Epithelial cell of proximal tubule (primary cell): ENCODE measurements at regions not wholly inside any gene's neighbourhood (a gene's known extent, or its start where the extent isn't known, plus 50 kb on each side); places are given as distances from the start of the nearest gene placed in this dataset.
A peak's percentile ranks its signal among the peaks of the same experiment; 100 is the strongest.

Experiments used
- DNase-seq: peaks from one replicate; pipeline ENCODE4 v3.0.0-alpha.2; 2011; ENCODE audit warnings: low read depth
- H3K4me3 ChIP-seq: 2 replicates; pipeline ENCODE4 v1.5.1; 2011; ENCODE audit warnings: low read depth, mild to moderate bottlenecking, low read length
- CTCF ChIP-seq: conservative IDR thresholded peaks from 2 replicates; pipeline ENCODE4 v1.5.1; 2012; ENCODE audit warnings: low read depth, mild to moderate bottlenecking, low read length

GRCh38 chr20:33908336-33908735 lies 85.4 kb upstream of the RALY start:
- H3K4me3 ChIP-seq = no peak overlapping the region
- DNase-seq = no peak
- no peak for TF ChIP-seq CTCF

GRCh38 chr20:33908868-33909267 lies 84.8 kb upstream of the RALY start:
- no peak for DNase-seq
- H3K4me3 ChIP-seq = no peak overlapping the region
- TF ChIP-seq CTCF = no peak

GRCh38 chr20:33909331-33909921 lies 84.3 kb upstream of the RALY start:
- H3K4me3 ChIP-seq = no peak overlapping the region
- TF ChIP-seq CTCF = no peak
- DNase-seq = peak; percentile 52

GRCh38 chr20:33910056-33910455 lies 83.7 kb upstream of the RALY start:
- DNase-seq = no peak
- no peak overlapping the region for H3K4me3 ChIP-seq
- TF ChIP-seq CTCF = no peak

GRCh38 chr20:33910529-33911327 lies 83.0 kb upstream of the RALY start:
- no peak for DNase-seq
- no peak overlapping the region for H3K4me3 ChIP-seq
- no peak for TF ChIP-seq CTCF

- DNase-seq = no peak
- H3K4me3 ChIP-seq = no peak overlapping the region
- no peak for TF ChIP-seq CTCF
Measured at GRCh38 chr20:33914919-33915318, 78.8 kb upstream of the RALY start.
